ENCODE measurements at regions not wholly inside any gene's neighbourhood (a gene's known extent, or its start where the extent isn't known, plus 50 kb on each side); places are given as distances from the start of the nearest gene placed in this dataset.

GRCh38 chr9:113748135-113748534, 128.0 kb upstream of the ZNF618 start:
- Mint-ChIP-seq H3K4me3 (no peak overlapping the region), H3K36me3 (ENCODE audit: low read depth) (no peaks in the 10 kb centered on the region), H3K9me3 (peaks cover 2% of the 10 kb centered on the region), H3K27ac (no peak overlapping the region), H3K27me3 (ENCODE audit: insufficient read depth) (no peaks in the 10 kb centered on the region), H3K4me1 (peaks cover 4% of the 10 kb centered on the region)
- H3K9ac ChIP-seq (ENCODE audit: extremely low read depth, low read length, poor library complexity, severe bottlenecking), result no peak overlapping the region
- no peak for DNase-seq
- no peak overlapping the region for H3K4me3 ChIP-seq (ENCODE audit: low read length)
- peaks cover 10% of the 10 kb centered on the region for H3K9me3 ChIP-seq (ENCODE audit: control insufficient read depth, low read length)
- H3K27ac ChIP-seq (ENCODE audit: low read depth, low read length), result no peak overlapping the region
- H3K4me1 ChIP-seq (ENCODE audit: control insufficient read depth, insufficient read depth, low read length), result no peaks in the 10 kb centered on the region
- H3K27me3 ChIP-seq (ENCODE audit: control insufficient read depth, insufficient read depth, low read length, poor library complexity, severe bottlenecking), result no peaks in the 10 kb centered on the region
- no peaks in the 10 kb centered on the region for H3K36me3 ChIP-seq (ENCODE audit: control insufficient read depth, insufficient read depth, low read length)
- TF ChIP-seq CTCF (conservative IDR thresholded peaks at IDR 0.05), result no peak

GRCh38 chr9:113753398-113754119, 122.5 kb upstream of the ZNF618 start:
- Mint-ChIP-seq H3K27ac (no peak overlapping the region), H3K4me1 (peaks cover 20% of the 10 kb centered on the region)
- 89 to 92% methylated on average over 6 to 7 of the region's 7 CpGs for WGBS, 2 experiments (ENCODE audit: insufficient coverage in 1 of 2, insufficient read length in 1 of 2)

GRCh38 chr9:113754739-113755138, 121.4 kb upstream of the ZNF618 start:
- no peaks in the 10 kb centered on the region for H3K27me3 ChIP-seq (ENCODE audit: control insufficient read depth, insufficient read depth, low read length, poor library complexity, severe bottlenecking)
- H3K4me1 ChIP-seq (ENCODE audit: control insufficient read depth, insufficient read depth, low read length), result no peaks in the 10 kb centered on the region
- Mint-ChIP-seq H3K9me3 (peaks cover 3% of the 10 kb centered on the region), H3K4me1 (peaks cover 20% of the 10 kb centered on the region), H3K27ac (no peak overlapping the region), H3K4me3 (no peak overlapping the region), H3K27me3 (ENCODE audit: insufficient read depth) (peaks cover 4% of the 10 kb centered on the region), H3K36me3 (ENCODE audit: low read depth) (no peaks in the 10 kb centered on the region)
- H3K9ac ChIP-seq (ENCODE audit: extremely low read depth, low read length, poor library complexity, severe bottlenecking), result no peak overlapping the region
- no peak overlapping the region for H3K4me3 ChIP-seq (ENCODE audit: low read length)
- DNase-seq, result no peak
- TF ChIP-seq CTCF (conservative IDR thresholded peaks at IDR 0.05), result no peak
- no peak overlapping the region for H3K27ac ChIP-seq (ENCODE audit: low read depth, low read length)
- WGBS, 2 experiments (ENCODE audit: insufficient coverage in 1 of 2, insufficient read length in 1 of 2), result 69 to 70% methylated on average over 2 of the region's 2 CpGs
- peaks cover 6% of the 10 kb centered on the region for H3K9me3 ChIP-seq (ENCODE audit: control insufficient read depth, low read length)
- H3K36me3 ChIP-seq (ENCODE audit: control insufficient read depth, insufficient read depth, low read length), result no peaks in the 10 kb centered on the region

More at GRCh38 chr9:113753398-113754119, 122.5 kb upstream of the ZNF618 start:
- Histone ChIP-seq H3K4me1 (ENCODE audit: control insufficient read depth, insufficient read depth, low read length) (no peaks in the 10 kb centered on the region), H3K36me3 (ENCODE audit: control insufficient read depth, insufficient read depth, low read length) (no peaks in the 10 kb centered on the region), H3K4me3 (ENCODE audit: low read length) (no peak overlapping the region), H3K27me3 (ENCODE audit: control insufficient read depth, insufficient read depth, low read length, poor library complexity, severe bottlenecking) (no peaks in the 10 kb centered on the region), H3K9me3 (ENCODE audit: control insufficient read depth, low read length) (peaks cover 4% of the 10 kb centered on the region), H3K9ac (ENCODE audit: extremely low read depth, low read length, poor library complexity, severe bottlenecking) (no peak overlapping the region), H3K27ac (ENCODE audit: low read depth, low read length) (no peak overlapping the region)
- no peak overlapping the region for H3K4me3 Mint-ChIP-seq
- DNase-seq, result no peak
- peaks cover 4% of the 10 kb centered on the region for H3K27me3 Mint-ChIP-seq (ENCODE audit: insufficient read depth)
- no peak for TF ChIP-seq CTCF (conservative IDR thresholded peaks at IDR 0.05)
- peaks cover 2% of the 10 kb centered on the region for H3K9me3 Mint-ChIP-seq
- H3K36me3 Mint-ChIP-seq (ENCODE audit: low read depth), result no peaks in the 10 kb centered on the region
